GM08714 (cell line): ENCODE measurements at regions not wholly inside any gene's neighbourhood (a gene's known extent, or its start where the extent isn't known, plus 50 kb on each side); places are given as distances from the start of the nearest gene placed in this dataset.

Experiments
- H3K4me3 ChIP-seq: fragments of 200-500 bp; sonication (Bioruptor generic); 2 replicates; pipeline ENCODE4 v1.5.1; 2014; ENCODE audit warnings: mild to moderate bottlenecking, low read length, inconsistent platforms
- ZNF274 ChIP-seq: IDR thresholded peaks from 2 replicates; pipeline ENCODE4 v1.6.1; 2012; ENCODE audit warnings: mild to moderate bottlenecking, low read depth, low read length

GRCh38 chr17:69851736-69852135, 223.3 kb upstream of the KCNJ16 start:
- no peak overlapping the region for H3K4me3 ChIP-seq
- TF ChIP-seq ZNF274 = no peak

GRCh38 chr17:69853541-69854224, 221.3 kb upstream of the KCNJ16 start:
- no peak overlapping the region for H3K4me3 ChIP-seq

GRCh38 chr17:69854225-69854780, 220.7 kb upstream of the KCNJ16 start:
- H3K4me3 ChIP-seq = no peak overlapping the region
- no peak for TF ChIP-seq ZNF274

More at GRCh38 chr17:69853541-69854224, 221.3 kb upstream of the KCNJ16 start:
- no peak for TF ChIP-seq ZNF274

DNA sequence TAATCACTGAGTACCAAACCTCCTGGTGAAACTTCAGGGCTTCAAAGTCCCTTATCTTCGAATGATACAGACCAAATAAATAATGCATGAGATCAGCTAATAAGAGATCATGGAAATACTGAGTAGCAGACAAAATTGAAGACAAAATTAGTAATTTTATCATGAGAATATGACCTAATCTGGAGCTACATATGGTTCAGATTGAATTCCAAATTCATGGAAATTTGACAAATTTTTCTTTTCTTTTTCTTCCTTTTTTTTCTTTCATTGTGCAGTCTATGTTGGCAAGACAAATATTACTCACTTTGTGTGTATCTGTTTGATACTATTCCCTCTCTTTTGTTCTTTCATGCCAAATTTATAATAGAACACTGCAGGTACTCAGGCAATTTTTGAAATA, 218.1 kb upstream of the KCNJ16 start:
- no peak for TF ChIP-seq ZNF274
- H3K4me3 ChIP-seq = no peak overlapping the region

GRCh38 chr17:69857412-69857835, 217.6 kb upstream of the KCNJ16 start:
- no peak for TF ChIP-seq ZNF274
- no peak overlapping the region for H3K4me3 ChIP-seq

- no peak overlapping the region for H3K4me3 ChIP-seq
- TF ChIP-seq ZNF274 = no peak
Observed at GRCh38 chr17:69858460-69858859, 216.6 kb upstream of the KCNJ16 start.

DNA sequence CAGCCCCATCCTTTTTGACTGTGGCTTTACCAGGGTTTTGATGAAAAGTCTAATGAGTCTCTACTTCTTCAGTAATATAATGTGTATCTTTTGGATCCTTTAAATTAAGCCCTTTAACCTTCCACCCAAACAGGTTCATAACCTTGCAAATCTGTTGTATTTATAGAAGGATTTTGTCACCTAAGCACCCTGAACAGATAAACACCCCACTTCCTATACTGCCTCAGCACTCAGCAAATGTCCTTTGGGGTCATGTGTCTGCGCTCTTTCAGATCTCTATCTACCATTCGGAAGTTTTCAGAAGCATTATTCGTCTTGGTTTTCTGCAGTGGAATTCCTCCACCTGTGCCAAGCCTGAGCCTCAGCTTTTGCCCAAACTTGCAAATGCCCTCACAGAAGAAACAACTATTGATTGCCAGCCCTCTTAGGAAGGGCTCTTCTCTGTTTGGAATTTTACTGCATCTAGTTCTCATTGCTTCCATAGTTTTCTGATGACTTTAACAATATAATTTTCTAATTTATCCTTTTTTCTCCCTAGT, 214.8 kb upstream of the KCNJ16 start:
- no peak for TF ChIP-seq ZNF274
- no peak overlapping the region for H3K4me3 ChIP-seq

GRCh38 chr17:69864462-69864861, 210.6 kb upstream of the KCNJ16 start:
- TF ChIP-seq ZNF274 = no peak
- no peak overlapping the region for H3K4me3 ChIP-seq

- H3K4me3 ChIP-seq = no peak overlapping the region
- TF ChIP-seq ZNF274 = no peak
Observed at GRCh38 chr17:69869667-69870066, 205.4 kb upstream of the KCNJ16 start.

GRCh38 chr17:69870091-69870530, 204.9 kb upstream of the KCNJ16 start:
- TF ChIP-seq ZNF274 = no peak
- H3K4me3 ChIP-seq = no peak overlapping the region

DNA sequence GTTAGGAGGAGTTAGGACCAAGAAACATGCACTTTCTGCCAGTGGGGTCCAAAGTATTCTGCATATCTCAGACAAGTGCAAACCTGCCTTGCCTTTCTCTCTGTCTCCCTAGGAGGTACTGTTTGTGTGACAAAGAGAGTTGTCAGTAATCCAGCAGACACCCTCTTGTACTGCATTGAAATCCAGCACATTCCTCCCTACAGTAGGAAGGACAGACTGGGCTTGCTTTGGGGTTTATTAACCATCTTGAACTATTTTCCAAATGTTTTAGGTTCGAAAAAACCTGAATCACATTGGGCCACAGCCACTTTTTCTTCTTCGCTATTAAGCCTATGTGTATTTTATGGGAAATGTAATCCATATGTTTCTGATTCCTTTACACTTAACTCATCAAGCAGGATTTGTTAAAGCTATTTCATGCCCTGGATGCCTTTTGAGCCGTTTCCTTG, 204.2 kb upstream of the KCNJ16 start:
- no peak overlapping the region for H3K4me3 ChIP-seq
- TF ChIP-seq ZNF274 = no peak

- TF ChIP-seq ZNF274 = no peak
- H3K4me3 ChIP-seq = no peak overlapping the region
Observed at GRCh38 chr17:69871318-69871717, 203.7 kb upstream of the KCNJ16 start.

DNA sequence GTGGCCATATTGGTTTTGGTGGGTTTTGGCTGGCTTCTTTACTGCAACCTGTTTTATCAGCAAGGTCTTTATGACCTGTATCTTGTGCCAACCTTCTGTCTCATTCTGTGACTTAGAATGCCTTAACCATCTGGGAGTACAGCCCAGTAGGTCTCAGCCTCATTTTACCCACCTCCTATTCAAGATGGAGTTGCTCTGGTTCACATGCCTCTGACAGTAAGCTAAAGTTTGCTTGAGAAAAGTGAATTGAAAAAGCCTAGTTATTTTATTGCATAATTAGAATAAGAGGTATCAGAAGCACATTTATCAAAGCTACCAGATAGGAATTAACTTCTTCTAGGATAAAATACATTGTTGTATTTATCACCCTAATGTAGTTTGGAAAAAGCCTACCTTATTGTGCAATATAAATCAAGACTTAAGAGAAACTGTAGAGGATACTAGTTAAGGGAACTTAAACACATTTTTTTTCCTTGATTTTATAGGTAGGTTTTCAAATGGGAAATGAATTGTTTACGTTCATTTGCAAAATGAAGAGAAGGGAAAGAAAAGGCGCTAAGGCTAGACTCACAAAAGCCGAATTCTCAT, 202.3 kb upstream of the KCNJ16 start:
- TF ChIP-seq ZNF274 = no peak
- no peak overlapping the region for H3K4me3 ChIP-seq

- TF ChIP-seq ZNF274 = no peak
Observed at GRCh38 chr17:69874175-69874670, 200.8 kb upstream of the KCNJ16 start.

DNA sequence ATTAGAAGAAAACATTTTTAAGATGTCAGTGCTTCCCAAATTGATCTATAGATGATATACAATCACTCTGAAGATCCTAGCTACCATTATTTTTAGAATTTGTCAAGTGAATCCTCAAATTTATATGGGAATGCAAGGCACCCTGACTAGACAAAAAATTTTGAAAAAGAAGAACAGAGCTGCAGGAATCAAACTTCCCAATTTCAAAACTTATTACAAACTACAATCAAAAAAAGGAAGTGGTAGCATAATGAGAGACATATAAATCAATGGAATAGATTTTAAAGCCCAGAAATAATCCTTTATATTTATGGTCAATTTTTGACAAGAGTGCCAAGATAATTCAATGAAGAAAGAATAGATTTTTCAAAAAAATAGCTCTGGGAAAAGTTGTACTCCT, 198.3 kb upstream of the KCNJ16 start:
- no peak for TF ChIP-seq ZNF274
- no peak overlapping the region for H3K4me3 ChIP-seq

More at GRCh38 chr17:69874175-69874670, 200.8 kb upstream of the KCNJ16 start:
- H3K4me3 ChIP-seq = no peak overlapping the region
